ENCODE measurements at regions not wholly inside any gene's neighbourhood (a gene's known extent, or its start where the extent isn't known, plus 50 kb on each side); places are given as distances from the start of the nearest gene placed in this dataset.

DNA sequence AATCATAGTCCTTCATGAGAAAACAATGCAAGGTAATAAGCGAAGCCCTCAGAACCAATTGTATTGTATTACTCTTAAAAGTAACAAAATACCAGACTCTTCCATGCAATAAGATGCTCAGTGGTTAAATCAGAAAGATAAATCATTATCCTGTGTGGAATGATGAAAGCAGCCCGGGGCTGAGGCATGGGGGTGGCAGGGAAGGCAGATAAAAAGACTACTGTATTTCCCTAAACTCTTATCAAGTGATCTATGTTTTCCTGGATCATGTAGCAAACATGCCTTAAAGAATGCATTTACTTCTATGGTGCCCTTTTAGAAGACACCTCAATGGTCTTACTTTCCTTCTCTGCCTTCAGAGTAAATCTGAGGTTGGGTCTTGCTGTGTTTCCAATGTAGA, 105.6 kb upstream of the DAPK1 start:
- no peaks in the 10 kb centered on the region for H4K20me1 ChIP-seq (replicated peaks in 1 of 2; ENCODE audit: control insufficient read depth in 1 of 2, insufficient read depth in 2 of 2, low read length in 2 of 2)
- peaks cover 3 to 14% (median 8%) of the 10 kb centered on the region in 4 experiments; a peak in 4 of 7 replicates for H3K4me1 ChIP-seq (replicated peaks in 1 of 4; ENCODE audit: control insufficient read depth in 3 of 4, insufficient read depth in 4 of 4, low read length in 3 of 4)
- H3K36me3 ChIP-seq (ENCODE audit: control insufficient read depth in 2 of 4, insufficient read depth in 4 of 4, low read length in 3 of 4) = no peaks in the 10 kb centered on the region
- WGBS, 2 experiments (ENCODE audit: extremely low coverage in 1 of 2, insufficient coverage in 1 of 2, insufficient read length in 1 of 2, insufficient replicate concordance in 2 of 2, low coverage in 1 of 2, low lambda C conversion rate in 2 of 2, missing lambda C conversion rate in 1 of 2) = 81% methylated on average over 2 of the region's 2 CpGs; no CpG with 5 or more reads in 1 of the 2 experiments
- no peak overlapping the region for H4K5ac ChIP-seq (ENCODE audit: insufficient read length, low read depth, low read length)
- no peak overlapping the region for H3K9ac ChIP-seq (replicated peaks in 1 of 4; ENCODE audit: extremely low read depth in 1 of 4, low read depth in 3 of 4, low read length in 3 of 4)
- no peak overlapping the region for H2BK5ac ChIP-seq (ENCODE audit: low read depth, low read length)
- no peak overlapping the region for H2AFZ ChIP-seq (ENCODE audit: low read length)
- no peak overlapping the region for H2BK15ac ChIP-seq (ENCODE audit: low read length)
- no peaks in the 10 kb centered on the region; the same call in 1 of the 2 replicates for H3K79me1 ChIP-seq (ENCODE audit: low read depth, low read length)
- ChIA-PET POLR2A (ENCODE audit: partially characterized antibody) (no interaction called here), CTCF (ENCODE audit: partially characterized antibody) (interaction anchor here (1.1 kb wide), 1 partner anchor 218 kb away, joined by 3 read pairs; no protein-coding TSS in a partner anchor)
- H3K14ac ChIP-seq (ENCODE audit: insufficient read length) = no peak overlapping the region
- DNase-seq (ENCODE audit: low read depth in 1 of 2, low spot score in 2 of 2) (no peak), FAIRE-seq (no peak)
- peak overlapping the region; percentile 48 for H2BK120ac ChIP-seq (replicated peaks; ENCODE audit: low read depth, low read length)
- H3K9me3 ChIP-seq (ENCODE audit: insufficient read depth in 2 of 2, low read depth in 1 of 2, low read length in 1 of 2) = no peaks in the 10 kb centered on the region
- H2AK5ac ChIP-seq (ENCODE audit: low read depth, low read length) = no peak overlapping the region
- no peak overlapping the region for H4K8ac ChIP-seq (ENCODE audit: extremely low read depth, insufficient read depth, low read length)
- no peaks in the 10 kb centered on the region for H3K23me2 ChIP-seq (ENCODE audit: low read depth, low read length)
- no peak overlapping the region for H3K23ac ChIP-seq (ENCODE audit: insufficient read length)
- H3K4ac ChIP-seq (replicated peaks; ENCODE audit: insufficient read length, low read depth, low read length) = no peak overlapping the region
- H3K18ac ChIP-seq (ENCODE audit: extremely low read depth, low read length) = no peak overlapping the region
- H3K79me2 ChIP-seq (ENCODE audit: control insufficient read depth in 1 of 2, insufficient read depth in 2 of 2, low read length in 2 of 2) = no peaks in the 10 kb centered on the region
- no peak overlapping the region for H3K4me3 ChIP-seq (ENCODE audit: extremely low read depth in 1 of 4, insufficient read depth in 2 of 4, low read depth in 3 of 4, low read length in 4 of 4)
- peak overlapping the region; percentile 49; the same call in 1 of the 2 replicates for H2BK20ac ChIP-seq (ENCODE audit: low read length)
- H3K4me2 ChIP-seq (ENCODE audit: insufficient read depth in 1 of 2, low read depth in 2 of 2, low read length in 2 of 2) = no peak overlapping the region
- no peak overlapping the region for H2BK12ac ChIP-seq (ENCODE audit: low read depth, low read length)
- no peaks in the 10 kb centered on the region for H3K27me3 ChIP-seq (replicated peaks in 1 of 4; ENCODE audit: control insufficient read depth in 3 of 4, extremely low read depth in 1 of 4, insufficient read depth in 3 of 4, low read length in 3 of 4)
- H3K27ac ChIP-seq (ENCODE audit: low read depth, low read length) = no peak overlapping the region
- H3K56ac ChIP-seq (replicated peaks; ENCODE audit: insufficient read length, low read depth, low read length) = no peak overlapping the region
- TF ChIP-seq TAF1 (IDR thresholded peaks at IDR 0.05; ENCODE audit: low read depth, low read length) (no peak), PHF8 (conservative IDR thresholded peaks at IDR 0.05; ENCODE audit: low read depth, low read length) (no peak), CHD1 (IDR thresholded peaks at IDR 0.05; ENCODE audit: low read depth, low read length) (no peak), YY1 (IDR thresholded peaks at IDR 0.05; ENCODE audit: low read depth, low read length) (no peak), GABPA (IDR thresholded peaks at IDR 0.05; ENCODE audit: borderline replicate concordance, insufficient read depth, low read length) (no peak), SIN3A (conservative IDR thresholded peaks at IDR 0.05 in 1 of 2, IDR thresholded peaks at IDR 0.05 in 1 of 2; ENCODE audit: low read depth in 1 of 2, low read length in 2 of 2) (no peak), POLR2A (IDR thresholded peaks at IDR 0.05; ENCODE audit: control extremely low read depth in 1 of 2, low read depth in 2 of 2, low read length in 2 of 2) (no peak), ATF3 (IDR thresholded peaks at IDR 0.05; ENCODE audit: insufficient read depth, low read depth, low read length) (no peak), KDM1A (IDR thresholded peaks at IDR 0.05; ENCODE audit: borderline replicate concordance, low read length) (no peak), RXRA (IDR thresholded peaks at IDR 0.05; ENCODE audit: insufficient read depth, low read depth, low read length) (no peak)
- H4K91ac ChIP-seq (replicated peaks; ENCODE audit: insufficient read length, low read length) = no peak overlapping the region
